Loucy (cell line): ENCODE measurements at regions not wholly inside any gene's neighbourhood (a gene's known extent, or its start where the extent isn't known, plus 50 kb on each side); places are given as distances from the start of the nearest gene placed in this dataset.

Experiments used
- H2AFZ ChIP-seq: fragments of 200-600 bp; sonication (generic); 2 replicates; pipeline ENCODE4 v1.6.0; 2016; ENCODE audit warnings: antibody characterized with exemption, mild to moderate bottlenecking, low read length, moderate library complexity
- H3F3A ChIP-seq: fragments of 200-600 bp; 2 replicates; pipeline ENCODE4 v1.6.0; 2016; ENCODE audit warnings: antibody characterized with exemption, low read depth, mild to moderate bottlenecking
- H3K27me3 ChIP-seq: fragments of 200-600 bp; sonication (generic); 2 replicates; pipeline ENCODE4 v1.6.1; 2014; ENCODE audit warnings: low read length, mild to moderate bottlenecking; ENCODE audit not compliant: insufficient read depth, poor library complexity, severe bottlenecking
- H3K36me3 ChIP-seq: fragments of 200-600 bp; sonication (generic); 2 replicates; pipeline ENCODE4 v1.6.1; 2016; ENCODE audit warnings: low read length; ENCODE audit not compliant: insufficient read depth
- H3K4me1 ChIP-seq: fragments of 200-600 bp; sonication (generic); 2 replicates; pipeline ENCODE4 v1.5.1; 2014; ENCODE audit warnings: low read length, mild to moderate bottlenecking; ENCODE audit not compliant: insufficient read depth, poor library complexity, severe bottlenecking
- H3K4me2 ChIP-seq: fragments of 200-600 bp; sonication (generic); 2 replicates; pipeline ENCODE4 v1.6.0; 2014; ENCODE audit warnings: antibody characterized with exemption, low read length, low read depth, mild to moderate bottlenecking; ENCODE audit not compliant: poor library complexity, severe bottlenecking
- H3K4me3 ChIP-seq: fragments of 200-600 bp; sonication (generic); 2 replicates; pipeline ENCODE4 v1.5.1; 2014; ENCODE audit warnings: low read length, mild to moderate bottlenecking, mixed read lengths; ENCODE audit not compliant: poor library complexity, severe bottlenecking
- H3K79me2 ChIP-seq: fragments of 200-600 bp; sonication (generic); 2 replicates; pipeline ENCODE4 v1.6.1; 2014; ENCODE audit warnings: low read length; ENCODE audit not compliant: insufficient read depth
- H3K9ac ChIP-seq: fragments of 200-600 bp; sonication (generic); 2 replicates; pipeline ENCODE4 v1.6.0; 2014; ENCODE audit warnings: mild to moderate bottlenecking, low read depth, low read length, moderate library complexity; ENCODE audit not compliant: poor library complexity, severe bottlenecking
- H3K9me2 ChIP-seq: fragments of 200-600 bp; sonication (generic); replicated peaks from 2 replicates; pipeline ENCODE4 v1.6.1; 2016; ENCODE audit warnings: low read depth, low read length, mixed read lengths
- H3K9me3 ChIP-seq: fragments of 200-600 bp; sonication (generic); 2 replicates; pipeline ENCODE4 v1.6.1; 2014; ENCODE audit warnings: mild to moderate bottlenecking, antibody characterized with exemption, low read length, low read depth; ENCODE audit not compliant: insufficient read depth
- H4K20me1 ChIP-seq: fragments of 200-600 bp; sonication (generic); 2 replicates; pipeline ENCODE4 v1.6.0; 2014; ENCODE audit warnings: antibody characterized with exemption, low read length, mild to moderate bottlenecking; ENCODE audit not compliant: insufficient read depth, poor library complexity, severe bottlenecking
- EZH2phosphoT487 ChIP-seq: fragments of 200-600 bp; IDR thresholded peaks from 2 replicates; pipeline ENCODE4 v1.6.1; 2018; ENCODE audit warnings: antibody characterized with exemption, mild to moderate bottlenecking, moderate library complexity, borderline replicate concordance
- TF ChIP-seq, protein P1 (sequence below): fragments of 200-600 bp; sonication (generic); conservative IDR thresholded peaks from 2 replicates; pipeline ENCODE4 v1.5.1; 2014; ENCODE audit warnings: mild to moderate bottlenecking, antibody characterized with exemption, low read length

GRCh38 chr13:40476175-40476958 lies 190.1 kb downstream of the FOXO1 start:
- no peak overlapping the region for H3K4me2 ChIP-seq
- H3K9me3 ChIP-seq, result no peaks in the 10 kb centered on the region
- H2AFZ ChIP-seq, result no peak overlapping the region
- peaks cover 7% of the 10 kb centered on the region for H3K4me1 ChIP-seq
- no peak overlapping the region for H3K9ac ChIP-seq
- H3F3A ChIP-seq, result no peaks in the 10 kb centered on the region
- H4K20me1 ChIP-seq, result no peaks in the 10 kb centered on the region
- no peaks in the 10 kb centered on the region for H3K9me2 ChIP-seq
- TF ChIP-seq, protein P1, sequence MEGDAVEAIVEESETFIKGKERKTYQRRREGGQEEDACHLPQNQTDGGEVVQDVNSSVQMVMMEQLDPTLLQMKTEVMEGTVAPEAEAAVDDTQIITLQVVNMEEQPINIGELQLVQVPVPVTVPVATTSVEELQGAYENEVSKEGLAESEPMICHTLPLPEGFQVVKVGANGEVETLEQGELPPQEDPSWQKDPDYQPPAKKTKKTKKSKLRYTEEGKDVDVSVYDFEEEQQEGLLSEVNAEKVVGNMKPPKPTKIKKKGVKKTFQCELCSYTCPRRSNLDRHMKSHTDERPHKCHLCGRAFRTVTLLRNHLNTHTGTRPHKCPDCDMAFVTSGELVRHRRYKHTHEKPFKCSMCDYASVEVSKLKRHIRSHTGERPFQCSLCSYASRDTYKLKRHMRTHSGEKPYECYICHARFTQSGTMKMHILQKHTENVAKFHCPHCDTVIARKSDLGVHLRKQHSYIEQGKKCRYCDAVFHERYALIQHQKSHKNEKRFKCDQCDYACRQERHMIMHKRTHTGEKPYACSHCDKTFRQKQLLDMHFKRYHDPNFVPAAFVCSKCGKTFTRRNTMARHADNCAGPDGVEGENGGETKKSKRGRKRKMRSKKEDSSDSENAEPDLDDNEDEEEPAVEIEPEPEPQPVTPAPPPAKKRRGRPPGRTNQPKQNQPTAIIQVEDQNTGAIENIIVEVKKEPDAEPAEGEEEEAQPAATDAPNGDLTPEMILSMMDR, result no peak
- TF ChIP-seq EZH2phosphoT487, result no peak
- no peak overlapping the region for H3K4me3 ChIP-seq
- no peaks in the 10 kb centered on the region for H3K36me3 ChIP-seq
- H3K79me2 ChIP-seq, result no peaks in the 10 kb centered on the region
- H3K27me3 ChIP-seq, result no peaks in the 10 kb centered on the region

DNA sequence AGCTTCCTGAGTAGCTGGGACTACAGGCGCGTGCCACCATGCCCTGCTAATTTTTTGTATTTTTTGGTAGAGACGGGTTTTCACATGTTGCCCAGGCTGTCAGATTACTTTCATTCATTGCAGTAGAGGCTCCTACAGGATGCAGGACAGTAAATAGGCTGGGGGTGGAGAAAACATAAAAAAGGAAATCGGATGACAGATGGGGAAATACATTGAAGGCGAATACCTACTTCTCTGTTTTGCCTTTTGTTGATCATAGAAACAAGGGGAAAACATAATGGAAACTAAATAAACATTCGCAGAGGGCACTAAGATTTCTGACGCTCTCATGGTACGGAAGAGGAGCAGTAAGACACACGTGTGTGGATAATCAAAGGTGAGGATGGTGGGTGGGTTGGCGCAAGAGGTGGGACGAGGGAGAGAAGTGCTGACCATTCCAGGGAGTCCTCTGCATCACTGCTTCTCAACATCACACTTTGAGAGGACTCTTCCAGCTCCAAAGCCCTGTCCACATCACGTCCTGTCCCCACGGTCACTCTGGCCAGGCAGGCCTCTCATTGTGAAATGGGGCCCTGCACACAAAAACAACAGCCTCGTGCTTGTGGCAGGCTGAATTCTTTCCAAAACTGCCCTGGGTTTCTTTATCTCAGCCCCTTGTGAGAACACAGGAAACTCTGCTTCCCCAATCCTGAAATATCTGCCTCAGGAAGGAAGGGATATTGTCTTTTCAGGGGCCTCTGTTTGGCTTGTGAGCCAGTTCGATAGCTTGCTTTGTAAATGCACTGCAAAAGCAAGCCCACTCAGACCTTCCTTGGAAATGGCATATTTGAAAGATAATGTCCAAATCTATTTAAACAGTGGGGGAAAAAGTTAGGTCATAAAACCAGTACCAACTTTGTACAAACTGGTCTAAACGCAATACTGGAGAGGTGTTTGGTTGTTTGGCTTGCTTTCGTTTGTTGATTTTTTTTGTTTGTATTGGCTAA lies 188.5 kb downstream of the FOXO1 start:
- no peaks in the 10 kb centered on the region for H3K79me2 ChIP-seq
- H3K9ac ChIP-seq, result no peak overlapping the region
- TF ChIP-seq EZH2phosphoT487, result no peak
- TF ChIP-seq, protein P1, result no peak

DNA sequence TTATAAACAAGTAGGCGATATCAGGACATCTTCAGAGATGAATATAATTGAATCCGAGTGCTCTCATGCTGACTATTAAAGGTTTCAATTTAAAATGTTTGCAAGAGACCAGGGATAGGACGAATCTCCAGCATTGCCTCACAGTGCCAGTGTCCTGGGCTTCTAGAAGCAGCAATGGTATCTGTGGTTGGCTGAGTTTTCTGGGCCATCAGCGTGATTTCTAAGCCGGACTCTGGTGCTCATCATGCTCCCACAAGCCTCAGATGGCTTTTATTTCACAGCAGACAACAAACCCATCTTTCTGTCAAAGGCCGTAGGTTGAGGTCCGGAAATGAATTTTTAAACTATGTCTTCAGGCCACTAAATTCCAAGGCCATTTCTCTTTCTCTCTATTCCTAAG lies 187.7 kb downstream of the FOXO1 start:
- Histone ChIP-seq H3K79me2 (no peaks in the 10 kb centered on the region), H3K9me2 (no peaks in the 10 kb centered on the region), H3K9me3 (no peaks in the 10 kb centered on the region), H2AFZ (no peak overlapping the region), H3K4me3 (no peak overlapping the region), H3K36me3 (no peaks in the 10 kb centered on the region), H3K4me1 (no peaks in the 10 kb centered on the region), H3K4me2 (no peak overlapping the region), H3F3A (no peaks in the 10 kb centered on the region), H3K9ac (no peak overlapping the region), H4K20me1 (no peaks in the 10 kb centered on the region), H3K27me3 (no peaks in the 10 kb centered on the region)
- TF ChIP-seq, protein P1, result no peak
- no peak for TF ChIP-seq EZH2phosphoT487

More for the DNA sequence above, 188.5 kb downstream of the FOXO1 start:
- Histone ChIP-seq H3K9me2 (no peaks in the 10 kb centered on the region), H3F3A (no peaks in the 10 kb centered on the region), H3K36me3 (no peaks in the 10 kb centered on the region), H3K27me3 (no peaks in the 10 kb centered on the region), H3K4me1 (no peaks in the 10 kb centered on the region), H3K4me3 (no peak overlapping the region), H3K9me3 (no peaks in the 10 kb centered on the region), H4K20me1 (no peaks in the 10 kb centered on the region), H2AFZ (no peak overlapping the region), H3K4me2 (no peak overlapping the region)
